NOMO-1 treated with DMSO at 0.1 percent for 48 hours (cell line): ENCODE measurements at regions not wholly inside any gene's neighbourhood (a gene's known extent, or its start where the extent isn't known, plus 50 kb on each side); places are given as distances from the start of the nearest gene placed in this dataset.
A peak's percentile ranks its signal among the peaks of the same experiment; 100 is the strongest.

Experiments
- DNase-seq: peaks from one replicate; lab custom pipeline; 2025; ENCODE audit not compliant: unreplicated experiment; lab: John Stamatoyannopoulos, UW

GRCh38 chr10:52440612-52441285 is 126.7 kb downstream of the DKK1 start:
- no peak for DNase-seq

GRCh38 chr10:52442576-52442975 is 128.5 kb downstream of the DKK1 start:
- no peak for DNase-seq

DNA sequence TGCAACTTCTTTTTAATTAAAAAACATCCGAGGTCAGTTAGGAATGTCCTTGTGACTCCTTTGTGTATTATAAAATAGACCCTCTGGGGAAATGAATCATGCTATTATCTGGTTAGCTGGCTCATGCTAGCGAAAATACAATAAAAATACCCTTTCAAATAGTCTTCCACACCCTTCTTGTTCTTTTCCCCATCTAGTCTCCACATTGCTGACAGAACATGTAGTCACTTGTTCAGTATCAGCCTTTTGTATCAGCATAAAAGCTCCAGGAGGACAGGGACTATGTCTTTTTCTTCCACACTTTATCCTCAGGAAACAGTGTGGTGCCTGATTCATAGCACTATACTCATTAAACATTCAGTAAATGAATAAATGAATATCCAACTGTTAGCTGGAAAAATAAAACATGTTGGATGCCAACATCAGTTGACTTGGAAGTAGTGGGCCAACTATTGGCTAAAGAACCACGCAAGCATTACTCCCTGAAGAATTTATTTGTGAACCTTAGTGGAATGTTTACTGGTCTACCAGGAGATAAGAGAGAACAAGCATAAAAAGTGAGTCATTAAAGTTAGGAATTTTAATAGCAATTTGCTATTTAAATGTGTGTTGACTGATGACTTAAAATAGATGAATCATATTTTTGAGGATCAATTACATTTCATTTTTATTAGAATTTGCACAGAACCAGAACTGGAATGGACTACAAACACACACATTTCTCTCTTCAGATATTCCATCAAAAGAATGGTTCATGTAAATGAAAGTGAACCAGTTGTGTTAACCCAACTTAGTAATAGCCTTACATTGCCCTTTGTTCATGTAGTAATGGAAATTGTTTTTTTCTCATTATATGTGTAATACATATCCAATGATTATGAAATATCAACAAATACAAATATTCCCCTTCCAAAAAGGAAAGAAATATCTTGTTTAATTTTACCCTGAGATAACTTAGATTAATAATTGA is 129.6 kb downstream of the DKK1 start:
- DNase-seq: no peak

- no peak for DNase-seq
Measured at GRCh38 chr10:52446391-52446790, 132.3 kb downstream of the DKK1 start.

- no peak for DNase-seq
Measured at GRCh38 chr10:52447931-52448353, 133.9 kb downstream of the DKK1 start.

DNA sequence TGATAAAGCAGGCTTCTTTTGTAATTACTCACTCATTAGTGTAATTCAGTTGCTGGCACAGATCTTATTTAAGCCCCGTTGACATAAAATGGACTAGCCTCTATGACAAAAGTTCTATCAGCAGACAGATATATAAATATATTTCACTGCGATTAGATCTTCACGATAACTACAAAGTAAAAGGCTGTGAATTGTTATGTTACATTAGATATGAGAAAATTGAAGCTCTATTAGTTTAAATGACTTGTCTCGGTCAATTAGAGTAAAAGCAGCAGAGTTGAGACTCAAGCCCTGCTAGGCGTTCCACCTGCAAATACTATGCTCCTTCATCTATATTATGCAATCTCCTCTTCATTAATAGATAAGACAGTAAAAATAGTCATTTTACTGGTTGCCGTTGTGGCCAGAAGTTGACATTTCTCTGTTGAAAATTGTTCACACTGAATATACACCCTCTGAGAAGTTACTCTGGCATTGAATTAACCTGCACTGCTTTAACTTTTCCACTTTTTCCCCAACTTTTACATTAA is 136.7 kb downstream of the DKK1 start:
- DNase-seq: no peak

- DNase-seq: no peak
Measured at GRCh38 chr10:52451817-52452216, 137.7 kb downstream of the DKK1 start.

- no peak for DNase-seq
Measured at GRCh38 chr10:52452600-52453493, 138.8 kb downstream of the DKK1 start.

DNA sequence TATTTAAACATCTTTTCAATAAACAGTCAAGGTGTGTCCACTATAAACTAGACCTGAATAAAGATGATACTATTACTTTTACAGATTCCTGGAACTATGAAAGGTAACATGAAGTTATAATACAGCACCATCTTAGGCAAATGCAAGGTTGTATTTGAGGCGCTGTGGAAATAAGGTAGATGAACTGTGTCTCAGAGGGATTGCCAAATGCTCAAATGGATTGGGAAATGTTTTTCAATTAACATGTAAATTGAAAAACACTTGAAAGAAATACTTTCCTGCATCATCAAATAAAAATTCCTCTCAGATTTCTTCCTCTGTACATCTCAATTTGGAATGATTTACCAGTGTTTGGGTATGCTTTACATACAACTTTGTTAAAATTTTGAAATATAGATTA is 139.4 kb downstream of the DKK1 start:
- no peak for DNase-seq

DNA sequence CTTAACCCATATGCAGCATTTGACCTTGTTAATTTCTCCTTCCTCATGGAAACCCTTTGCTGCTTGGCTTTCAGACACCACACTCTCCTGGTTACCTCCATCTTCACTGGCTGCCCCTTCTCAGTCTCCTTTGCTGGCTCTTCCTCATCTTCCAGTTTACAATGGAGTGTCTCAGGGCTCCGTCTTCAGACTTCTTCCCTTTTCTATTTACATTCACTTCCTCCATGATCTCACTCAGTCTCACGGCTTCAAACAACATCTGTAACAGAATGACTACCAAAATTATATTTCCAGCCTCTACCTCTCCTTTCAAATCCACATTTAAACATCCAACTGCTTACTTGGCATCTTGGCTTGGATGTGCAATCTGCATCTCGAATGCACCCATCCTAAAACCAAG is 140.4 kb downstream of the DKK1 start:
- peak; percentile 55 for DNase-seq

- no peak for DNase-seq
Measured at GRCh38 chr10:52455098-52455497, 141.0 kb downstream of the DKK1 start.

- DNase-seq: no peak
Measured at GRCh38 chr10:52459097-52459496, 145.0 kb downstream of the DKK1 start.

- no peak for DNase-seq
Measured at GRCh38 chr10:52463826-52464225, 149.7 kb downstream of the DKK1 start.

DNA sequence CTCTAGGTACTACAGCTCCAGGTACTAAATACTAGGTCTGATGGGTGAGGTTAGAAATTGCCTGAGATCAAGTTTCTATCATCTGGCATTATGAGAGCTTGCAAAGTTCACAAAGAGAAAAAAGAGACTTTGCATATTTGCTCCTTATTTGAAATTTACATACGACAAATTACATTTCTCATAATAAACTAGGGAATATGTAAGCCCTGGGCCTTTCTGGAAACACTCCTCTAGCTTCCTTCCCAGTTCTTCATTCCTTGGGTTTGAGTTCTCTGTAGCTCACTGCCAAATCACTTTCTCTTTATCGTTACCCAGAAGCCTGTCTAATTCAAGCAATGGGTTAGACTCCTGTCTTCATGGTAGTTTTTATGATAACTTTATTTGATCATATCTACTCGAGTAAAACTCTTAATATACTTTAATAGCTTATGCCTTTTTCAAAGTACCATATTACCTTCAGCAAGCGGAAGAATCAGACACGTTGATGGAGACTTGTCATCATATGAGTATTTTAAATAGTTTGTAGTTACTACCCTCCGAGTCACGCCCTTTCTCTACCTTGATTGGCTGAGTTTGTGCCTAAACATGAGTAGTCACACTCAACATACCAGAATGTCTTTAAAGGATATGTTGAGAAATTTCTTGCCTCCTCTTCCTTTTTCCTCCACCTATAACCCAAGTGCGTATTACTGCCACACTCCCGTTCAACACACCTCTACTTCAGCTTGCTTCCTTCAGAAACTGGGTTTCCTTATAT is 150.5 kb downstream of the DKK1 start:
- DNase-seq: no peak

DNA sequence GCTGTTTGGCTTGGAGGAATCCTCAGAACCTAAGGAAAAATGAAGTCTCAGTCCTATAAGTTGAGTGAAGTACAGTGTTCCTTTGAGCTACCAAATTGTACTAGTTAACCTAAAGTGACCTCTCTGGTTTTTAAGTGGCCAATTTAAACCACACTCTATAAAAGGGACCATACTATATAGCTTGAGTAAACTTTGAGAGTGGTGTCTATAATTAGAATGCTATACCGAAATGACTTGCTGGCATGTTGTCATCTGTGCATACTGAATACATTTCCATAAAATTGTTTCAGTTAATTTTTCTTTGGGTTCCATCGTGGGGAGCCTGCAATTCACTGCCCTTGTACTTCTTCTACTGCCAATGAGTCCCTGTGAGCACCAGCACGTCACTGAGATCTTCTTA is 151.1 kb downstream of the DKK1 start:
- no peak for DNase-seq

- DNase-seq: no peak
Measured at GRCh38 chr10:52466464-52466863, 152.4 kb downstream of the DKK1 start.

GRCh38 chr10:52469970-52470705 is 156.1 kb downstream of the DKK1 start:
- no peak for DNase-seq

DNA sequence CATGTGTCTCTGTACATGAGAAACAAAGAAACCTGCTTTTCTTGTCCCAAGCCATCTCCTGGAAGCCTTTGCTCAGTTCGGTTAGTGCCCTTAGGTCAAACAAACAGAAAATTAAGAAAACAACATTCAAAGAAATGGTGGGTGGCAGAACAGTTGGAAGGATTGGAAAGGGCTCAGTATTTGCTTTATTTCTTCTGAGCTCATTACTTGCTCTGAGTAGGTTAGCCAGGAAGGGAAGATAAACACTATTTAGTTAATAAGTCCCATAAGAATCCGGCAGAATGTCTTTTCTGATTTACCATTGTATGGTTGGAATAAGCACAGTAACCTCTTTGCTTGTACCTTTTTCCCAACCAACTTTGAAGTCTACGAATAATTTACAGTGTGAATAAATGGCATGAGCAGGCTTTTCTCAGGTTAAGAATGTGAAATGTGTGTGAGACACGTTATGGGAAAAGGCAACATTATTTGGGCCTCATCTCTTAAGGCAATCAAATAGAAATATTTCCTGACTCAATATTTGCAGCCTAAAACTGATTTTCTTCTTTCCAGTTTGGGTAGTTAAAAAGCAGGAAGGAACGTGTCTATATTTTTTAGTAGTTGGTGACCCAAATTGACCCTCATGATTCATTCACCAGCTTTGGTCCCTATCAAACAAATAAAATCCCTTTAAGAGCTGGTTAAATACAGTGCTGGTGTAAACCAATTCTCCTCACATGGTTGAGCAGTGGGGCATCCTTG is 158.5 kb downstream of the DKK1 start:
- DNase-seq: no peak

DNA sequence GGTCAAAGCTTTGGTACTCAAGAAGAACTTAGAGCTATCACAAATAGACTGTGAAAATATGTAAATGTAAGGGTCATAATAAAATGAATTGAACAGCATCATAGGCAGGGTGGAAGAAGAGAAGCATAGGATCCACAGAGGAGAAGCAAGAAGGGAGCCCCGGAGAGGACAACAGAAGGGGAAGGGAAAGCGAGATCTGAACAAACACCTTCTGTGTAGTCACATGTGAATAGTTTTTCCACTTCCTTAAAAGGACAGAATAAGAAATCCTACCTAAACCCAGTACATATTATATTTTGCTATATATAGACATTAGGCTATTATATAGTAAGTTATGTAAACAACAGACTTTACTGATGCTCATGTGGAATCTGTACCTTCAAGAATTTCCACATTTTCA is 160.2 kb downstream of the DKK1 start:
- no peak for DNase-seq
